Mucosa of stomach (tissue), 1 donor: ENCODE measurements at regions not wholly inside any gene's neighbourhood (a gene's known extent, or its start where the extent isn't known, plus 50 kb on each side); places are given as distances from the start of the nearest gene placed in this dataset.

Experiments
- H3K27me3 ChIP-seq: one replicate; pipeline ENCODE4 v1.7.0; 2013; ENCODE audit warnings: mild to moderate bottlenecking, low read length; ENCODE audit not compliant: control insufficient read depth, insufficient read depth
- H3K36me3 ChIP-seq: one replicate; pipeline ENCODE4 v1.7.0; 2013; ENCODE audit warnings: low read length; ENCODE audit not compliant: control insufficient read depth, insufficient read depth
- H3K4me1 ChIP-seq: one replicate; pipeline ENCODE4 v1.7.0; 2013; ENCODE audit warnings: mild to moderate bottlenecking, low read length; ENCODE audit not compliant: control insufficient read depth, insufficient read depth
- H3K4me3 ChIP-seq: one replicate; pipeline ENCODE4 v1.7.0; 2013; ENCODE audit warnings: low read length
- H3K9ac ChIP-seq: one replicate; pipeline ENCODE4 v1.7.0; 2013; ENCODE audit warnings: mild to moderate bottlenecking, low read length, moderate library complexity
- H3K9me3 ChIP-seq: one replicate; pipeline ENCODE4 v1.7.0; 2013; ENCODE audit warnings: mild to moderate bottlenecking, low read length, moderate library complexity; ENCODE audit not compliant: control insufficient read depth
- donor health status: Pancreatic carcinoma.

GRCh38 chr15:70199540-70200410, 102.1 kb upstream of the TLE3 start:
- Histone ChIP-seq H3K27me3 (no peaks in the 10 kb centered on the region), H3K4me3 (no peak overlapping the region), H3K36me3 (no peaks in the 10 kb centered on the region), H3K9me3 (no peaks in the 10 kb centered on the region), H3K4me1 (peaks cover 10% of the 10 kb centered on the region), H3K9ac (no peak overlapping the region)

- H3K36me3 ChIP-seq: no peaks in the 10 kb centered on the region
- no peak overlapping the region for H3K9ac ChIP-seq
- no peaks in the 10 kb centered on the region for H3K27me3 ChIP-seq
- no peaks in the 10 kb centered on the region for H3K9me3 ChIP-seq
- peaks cover 10% of the 10 kb centered on the region for H3K4me1 ChIP-seq
- H3K4me3 ChIP-seq: no peak overlapping the region
These were observed 101.4 kb upstream of the TLE3 start for GRCh38 chr15:70199124-70199482.

- no peaks in the 10 kb centered on the region for H3K36me3 ChIP-seq
- H3K9me3 ChIP-seq: no peaks in the 10 kb centered on the region
- H3K4me1 ChIP-seq: peaks cover 10% of the 10 kb centered on the region
- H3K9ac ChIP-seq: no peak overlapping the region
- H3K27me3 ChIP-seq: no peaks in the 10 kb centered on the region
- no peak overlapping the region for H3K4me3 ChIP-seq
These were observed 100.9 kb upstream of the TLE3 start for GRCh38 chr15:70198441-70199123.

GRCh38 chr15:70197945-70198361, 100.2 kb upstream of the TLE3 start:
- Histone ChIP-seq H3K9ac (no peak overlapping the region), H3K27me3 (no peaks in the 10 kb centered on the region), H3K4me1 (peaks cover 10% of the 10 kb centered on the region), H3K4me3 (no peak overlapping the region), H3K9me3 (no peaks in the 10 kb centered on the region), H3K36me3 (no peaks in the 10 kb centered on the region)

GRCh38 chr15:70197318-70197944, 99.7 kb upstream of the TLE3 start:
- Histone ChIP-seq H3K4me3 (no peak overlapping the region), H3K36me3 (no peaks in the 10 kb centered on the region), H3K27me3 (no peaks in the 10 kb centered on the region), H3K4me1 (peaks cover 10% of the 10 kb centered on the region), H3K9me3 (no peaks in the 10 kb centered on the region), H3K9ac (no peak overlapping the region)

GRCh38 chr15:70196372-70197316, 98.9 kb upstream of the TLE3 start:
- H3K9ac ChIP-seq: no peak overlapping the region

GRCh38 chr15:70195587-70196305, 98.0 kb upstream of the TLE3 start:
- H3K4me3 ChIP-seq: no peak overlapping the region
- H3K36me3 ChIP-seq: no peaks in the 10 kb centered on the region
- H3K4me1 ChIP-seq: peaks cover 10% of the 10 kb centered on the region
- no peaks in the 10 kb centered on the region for H3K27me3 ChIP-seq
- no peaks in the 10 kb centered on the region for H3K9me3 ChIP-seq
- no peak overlapping the region for H3K9ac ChIP-seq

More at GRCh38 chr15:70196372-70197316, 98.9 kb upstream of the TLE3 start:
- Histone ChIP-seq H3K36me3 (no peaks in the 10 kb centered on the region), H3K4me1 (peaks cover 10% of the 10 kb centered on the region), H3K27me3 (no peaks in the 10 kb centered on the region), H3K4me3 (no peak overlapping the region), H3K9me3 (no peaks in the 10 kb centered on the region)

- Histone ChIP-seq H3K9me3 (no peaks in the 10 kb centered on the region), H3K4me3 (no peak overlapping the region), H3K27me3 (no peaks in the 10 kb centered on the region), H3K4me1 (peaks cover 10% of the 10 kb centered on the region), H3K36me3 (no peaks in the 10 kb centered on the region), H3K9ac (no peak overlapping the region)
These were observed 97.5 kb upstream of the TLE3 start for GRCh38 chr15:70195171-70195570.

- H3K9ac ChIP-seq: no peak overlapping the region
- H3K4me3 ChIP-seq: no peak overlapping the region
- H3K27me3 ChIP-seq: no peaks in the 10 kb centered on the region
- no peaks in the 10 kb centered on the region for H3K36me3 ChIP-seq
- peaks cover 10% of the 10 kb centered on the region for H3K4me1 ChIP-seq
- no peaks in the 10 kb centered on the region for H3K9me3 ChIP-seq
These were observed 96.5 kb upstream of the TLE3 start for GRCh38 chr15:70194266-70194665.

GRCh38 chr15:70193734-70194133, 96.0 kb upstream of the TLE3 start:
- peaks cover 10% of the 10 kb centered on the region for H3K4me1 ChIP-seq
- no peak overlapping the region for H3K9ac ChIP-seq
- no peak overlapping the region for H3K4me3 ChIP-seq
- no peaks in the 10 kb centered on the region for H3K36me3 ChIP-seq
- no peaks in the 10 kb centered on the region for H3K27me3 ChIP-seq
- no peaks in the 10 kb centered on the region for H3K9me3 ChIP-seq

- Histone ChIP-seq H3K4me3 (no peak overlapping the region), H3K4me1 (peaks cover 10% of the 10 kb centered on the region), H3K36me3 (no peaks in the 10 kb centered on the region), H3K9ac (no peak overlapping the region), H3K9me3 (no peaks in the 10 kb centered on the region), H3K27me3 (no peaks in the 10 kb centered on the region)
These were observed 94.8 kb upstream of the TLE3 start for GRCh38 chr15:70192490-70192889.
